Ascending aorta (tissue), 2 donors: ENCODE measurements at regions not wholly inside any gene's neighbourhood (a gene's known extent, or its start where the extent isn't known, plus 50 kb on each side); places are given as distances from the start of the nearest gene placed in this dataset.

ENCODE experiments used
- DNase-seq, 2 donors: peaks; one replicate each; pipeline ENCODE4 v3.0.0-alpha.2; 2019; ENCODE audit warnings: low spot score in 2 of 2
- H3K27ac ChIP-seq, 2 donors: fragments of 200-600 bp; sonication (generic); one replicate each; pipeline ENCODE4 v1.5.1; 2016 to 2017; ENCODE audit warnings: mild to moderate bottlenecking in 1 of 2
- H3K27me3 ChIP-seq: fragments of 200-600 bp; sonication (generic); one replicate; pipeline ENCODE4 v1.5.1; 2017
- H3K36me3 ChIP-seq, 2 donors: fragments of 200-600 bp; sonication (generic); one replicate each; pipeline ENCODE4 v1.5.1; 2016
- H3K4me1 ChIP-seq, 2 donors: fragments of 200-600 bp; sonication (generic); one replicate each; pipeline ENCODE4 v1.5.1; 2016 to 2017; ENCODE audit warnings: mild to moderate bottlenecking in 1 of 2
- H3K4me3 ChIP-seq, 2 donors: fragments of 200-600 bp; sonication (generic); one replicate each; pipeline ENCODE4 v1.5.1; 2016 to 2017; ENCODE audit warnings: mild to moderate bottlenecking in 1 of 2
- H3K9me3 ChIP-seq, 2 donors: fragments of 200-600 bp; sonication (generic); one replicate each; pipeline ENCODE4 v1.5.1; 2016
- CTCF ChIP-seq, 3 experiments: fragments of 200-600 bp in 2 of 3; fragments of 450-650 bp in 1 of 3; sonication (generic) in 2 of 3; IDR thresholded peaks; one replicate each; pipeline ENCODE4 v1.5.1; 2016 to 2019; ENCODE audit warnings: antibody characterized with exemption in 3 of 3, mild to moderate bottlenecking in 1 of 3, moderate library complexity in 1 of 3
- intact Hi-C: fragments of 100-400 bp; cut with DNase I; formaldehyde crosslinking; loops from one replicate; pipeline ENCODE4 v1.15.1; 2023

DNA sequence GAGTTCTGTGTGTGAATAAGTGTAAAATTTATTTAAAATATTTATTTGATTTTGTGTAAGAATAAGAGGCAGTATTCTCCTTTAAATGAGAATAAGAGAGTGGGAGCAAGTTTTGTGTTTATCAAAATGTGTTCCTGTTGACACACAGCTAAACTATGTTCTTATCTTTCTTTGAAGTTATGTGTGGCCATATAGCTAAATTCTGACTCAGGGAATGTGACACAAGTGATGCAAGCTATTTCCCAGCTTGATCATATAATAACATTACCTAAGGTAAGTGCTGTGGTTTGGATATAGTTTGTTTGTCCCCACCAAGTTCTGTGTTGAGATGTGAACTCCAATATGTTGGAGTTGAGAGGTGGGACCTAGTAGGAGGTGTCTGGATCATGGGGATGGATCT lies 740.0 kb upstream of the IGFBP7 start:
- H3K4me1 ChIP-seq = no peaks in the 10 kb centered on the region
- H3K27ac ChIP-seq = no peak overlapping the region
- no peak for DNase-seq
- no peak for TF ChIP-seq CTCF (IDR thresholded peaks at IDR 0.05)
- intact Hi-C loops = no loop called here
- no peaks in the 10 kb centered on the region for H3K9me3 ChIP-seq
- no peak overlapping the region for H3K4me3 ChIP-seq
- H3K27me3 ChIP-seq = no peaks in the 10 kb centered on the region
- no peaks in the 10 kb centered on the region for H3K36me3 ChIP-seq

GRCh38 chr4:57832083-57832482 lies 721.9 kb upstream of the IGFBP7 start:
- intact Hi-C loops = no loop called here
- H3K4me1 ChIP-seq = no peaks in the 10 kb centered on the region
- no peaks in the 10 kb centered on the region for H3K9me3 ChIP-seq
- H3K27me3 ChIP-seq = no peaks in the 10 kb centered on the region
- DNase-seq = no peak
- no peaks in the 10 kb centered on the region for H3K36me3 ChIP-seq
- TF ChIP-seq CTCF (IDR thresholded peaks at IDR 0.05) = no peak
- H3K27ac ChIP-seq = no peak overlapping the region
- no peak overlapping the region for H3K4me3 ChIP-seq

GRCh38 chr4:57789666-57790065 lies 679.5 kb upstream of the IGFBP7 start:
- intact Hi-C loops = no loop called here
- no peaks in the 10 kb centered on the region for H3K9me3 ChIP-seq
- no peak overlapping the region for H3K4me3 ChIP-seq
- no peak for TF ChIP-seq CTCF (IDR thresholded peaks at IDR 0.05)
- H3K27me3 ChIP-seq = no peaks in the 10 kb centered on the region
- no peak overlapping the region for H3K27ac ChIP-seq
- no peaks in the 10 kb centered on the region for H3K4me1 ChIP-seq
- H3K36me3 ChIP-seq = no peaks in the 10 kb centered on the region
- no peak for DNase-seq

DNA sequence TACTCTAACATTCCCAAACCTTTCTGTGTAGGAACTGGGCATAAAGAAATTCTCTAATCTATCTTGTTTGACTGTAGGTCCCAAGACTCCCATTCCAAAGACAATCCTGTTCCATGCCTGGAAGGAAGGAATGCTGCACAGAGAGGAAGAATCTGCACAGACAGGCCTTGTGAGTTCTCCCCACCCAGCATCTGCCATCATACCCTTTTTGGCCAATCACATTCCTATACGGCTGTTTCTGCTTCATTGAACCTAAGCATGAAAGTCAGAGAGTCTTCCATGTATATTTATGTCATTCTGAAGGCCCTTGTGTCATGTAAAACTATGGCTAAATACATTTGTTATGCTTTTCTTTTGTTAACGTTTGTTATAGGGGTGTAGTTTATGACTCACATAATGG lies 667.7 kb upstream of the IGFBP7 start:
- Histone ChIP-seq H3K27ac (no peak overlapping the region), H3K4me1 (no peaks in the 10 kb centered on the region), H3K36me3 (no peaks in the 10 kb centered on the region), H3K27me3 (no peaks in the 10 kb centered on the region), H3K9me3 (no peaks in the 10 kb centered on the region), H3K4me3 (no peak overlapping the region)
- TF ChIP-seq CTCF (IDR thresholded peaks at IDR 0.05) = no peak
- no peak for DNase-seq
- intact Hi-C loops = no loop called here

- DNase-seq = no peak
Measured at GRCh38 chr4:57774681-57775080, 664.5 kb upstream of the IGFBP7 start.

More at GRCh38 chr4:57774681-57775080, 664.5 kb upstream of the IGFBP7 start:
- Histone ChIP-seq H3K27me3 (no peaks in the 10 kb centered on the region), H3K4me1 (no peaks in the 10 kb centered on the region), H3K9me3 (no peaks in the 10 kb centered on the region), H3K36me3 (no peaks in the 10 kb centered on the region), H3K27ac (no peak overlapping the region), H3K4me3 (no peak overlapping the region)
- no peak for TF ChIP-seq CTCF (IDR thresholded peaks at IDR 0.05)
- intact Hi-C loops = no loop called here
